ENCODE measurements at regions not wholly inside any gene's neighbourhood (a gene's known extent, or its start where the extent isn't known, plus 50 kb on each side); places are given as distances from the start of the nearest gene placed in this dataset.

DNA sequence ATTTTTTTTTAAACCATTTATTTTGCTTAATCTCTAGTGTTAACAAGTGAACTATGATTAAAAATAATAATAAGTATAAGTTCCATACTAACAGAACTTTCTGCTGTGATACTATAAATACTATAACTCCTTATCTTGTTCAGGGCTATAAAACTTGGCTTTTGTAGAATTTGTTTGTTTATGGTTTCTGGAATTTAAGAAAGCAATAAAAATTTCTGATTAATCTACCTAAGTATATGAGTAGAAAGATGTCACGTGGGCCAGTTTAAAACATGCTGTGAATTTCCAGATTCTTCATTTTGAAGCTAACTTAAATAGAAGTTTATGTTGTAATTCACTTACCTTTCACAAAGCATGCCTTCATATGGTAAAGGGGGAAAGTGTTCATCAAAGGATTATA, 1236.3 kb upstream of the ACVR2A start:
- Histone ChIP-seq H3K27me3 (no peaks in the 10 kb centered on the region), H3K27ac (no peak overlapping the region), H3K36me3 (no peaks in the 10 kb centered on the region), H3K4me1 (no peaks in the 10 kb centered on the region), H3K9me3 (no peaks in the 10 kb centered on the region), H3K4me3 (no peak overlapping the region)
- DNase-seq = no peak
- no peak for TF ChIP-seq POLR2A (IDR thresholded peaks at IDR 0.05)
- TF ChIP-seq, protein P1, sequence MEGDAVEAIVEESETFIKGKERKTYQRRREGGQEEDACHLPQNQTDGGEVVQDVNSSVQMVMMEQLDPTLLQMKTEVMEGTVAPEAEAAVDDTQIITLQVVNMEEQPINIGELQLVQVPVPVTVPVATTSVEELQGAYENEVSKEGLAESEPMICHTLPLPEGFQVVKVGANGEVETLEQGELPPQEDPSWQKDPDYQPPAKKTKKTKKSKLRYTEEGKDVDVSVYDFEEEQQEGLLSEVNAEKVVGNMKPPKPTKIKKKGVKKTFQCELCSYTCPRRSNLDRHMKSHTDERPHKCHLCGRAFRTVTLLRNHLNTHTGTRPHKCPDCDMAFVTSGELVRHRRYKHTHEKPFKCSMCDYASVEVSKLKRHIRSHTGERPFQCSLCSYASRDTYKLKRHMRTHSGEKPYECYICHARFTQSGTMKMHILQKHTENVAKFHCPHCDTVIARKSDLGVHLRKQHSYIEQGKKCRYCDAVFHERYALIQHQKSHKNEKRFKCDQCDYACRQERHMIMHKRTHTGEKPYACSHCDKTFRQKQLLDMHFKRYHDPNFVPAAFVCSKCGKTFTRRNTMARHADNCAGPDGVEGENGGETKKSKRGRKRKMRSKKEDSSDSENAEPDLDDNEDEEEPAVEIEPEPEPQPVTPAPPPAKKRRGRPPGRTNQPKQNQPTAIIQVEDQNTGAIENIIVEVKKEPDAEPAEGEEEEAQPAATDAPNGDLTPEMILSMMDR (IDR thresholded peaks at IDR 0.05) = no peak

DNA sequence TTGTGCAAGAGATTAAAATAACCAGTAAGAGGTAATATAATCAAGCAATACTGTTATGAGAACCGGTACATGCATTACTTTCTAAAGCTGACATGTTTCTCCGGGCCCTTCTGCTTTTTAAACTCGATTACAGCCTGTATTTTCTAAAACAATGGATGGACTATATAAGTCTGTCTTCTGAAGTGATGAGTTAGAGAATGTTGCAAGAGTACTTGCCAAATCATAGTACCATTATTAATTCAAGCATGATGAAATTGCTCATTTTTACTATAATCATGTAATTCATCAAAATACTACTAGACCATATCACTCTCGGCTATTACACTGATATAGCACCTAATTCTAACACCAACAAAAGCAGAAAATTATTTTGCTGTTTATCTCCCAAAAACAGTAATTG, 1240.3 kb upstream of the ACVR2A start:
- TF ChIP-seq, protein P1 (IDR thresholded peaks at IDR 0.05) = no peak
- no peak for TF ChIP-seq POLR2A (IDR thresholded peaks at IDR 0.05)
- Histone ChIP-seq H3K27ac (no peak overlapping the region), H3K4me3 (no peak overlapping the region), H3K4me1 (no peaks in the 10 kb centered on the region), H3K27me3 (no peaks in the 10 kb centered on the region), H3K9me3 (no peaks in the 10 kb centered on the region), H3K36me3 (no peaks in the 10 kb centered on the region)
- no peak for DNase-seq

DNA sequence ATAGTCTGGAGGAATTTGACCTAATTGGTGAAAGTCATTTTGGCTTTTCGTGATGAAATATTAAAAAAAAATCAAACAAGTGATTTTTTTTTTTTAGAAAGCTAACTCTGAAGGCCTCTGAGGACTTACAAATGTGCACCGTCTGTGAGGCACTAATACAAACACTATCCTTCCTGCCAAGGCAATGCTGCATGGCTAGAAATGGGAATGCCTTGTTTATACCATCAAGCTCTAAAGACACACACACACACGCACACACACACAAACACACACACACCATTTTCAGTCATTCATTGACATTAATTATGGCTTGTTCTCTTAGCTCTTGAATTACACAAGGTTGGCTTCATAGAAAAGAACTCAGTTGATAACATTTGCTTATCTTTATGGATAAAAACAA, 1242.0 kb upstream of the ACVR2A start:
- DNase-seq = no peak
- no peaks in the 10 kb centered on the region for H3K27me3 ChIP-seq
- no peaks in the 10 kb centered on the region for H3K9me3 ChIP-seq
- no peak overlapping the region for H3K27ac ChIP-seq
- H3K36me3 ChIP-seq = no peaks in the 10 kb centered on the region
- H3K4me3 ChIP-seq = no peak overlapping the region
- no peak for TF ChIP-seq POLR2A (IDR thresholded peaks at IDR 0.05)
- TF ChIP-seq, protein P1 (IDR thresholded peaks at IDR 0.05) = no peak
- H3K4me1 ChIP-seq = no peaks in the 10 kb centered on the region

DNA sequence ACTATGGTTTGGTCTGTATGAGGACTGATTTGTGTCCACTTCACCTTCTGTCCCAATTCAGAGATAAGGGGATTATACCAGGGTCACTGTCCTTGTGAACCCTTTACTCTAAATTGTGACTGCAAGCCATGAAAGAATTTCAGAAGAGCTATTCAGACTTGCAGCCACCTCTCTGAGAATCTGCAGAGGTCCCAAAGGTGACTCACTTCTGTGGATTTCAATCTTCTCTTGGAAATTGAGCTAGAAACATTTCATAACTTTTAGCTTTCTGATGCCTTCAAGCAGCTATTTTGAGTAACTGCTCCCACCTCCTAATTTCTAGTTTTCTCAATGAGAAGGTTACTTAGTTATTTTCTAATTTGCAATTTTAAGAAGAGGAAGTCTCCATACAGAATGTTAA, 1242.4 kb upstream of the ACVR2A start:
- Histone ChIP-seq H3K4me3 (no peak overlapping the region), H3K36me3 (no peaks in the 10 kb centered on the region), H3K27ac (no peak overlapping the region), H3K4me1 (no peaks in the 10 kb centered on the region), H3K9me3 (no peaks in the 10 kb centered on the region), H3K27me3 (no peaks in the 10 kb centered on the region)
- no peak for TF ChIP-seq POLR2A (IDR thresholded peaks at IDR 0.05)
- DNase-seq = no peak

DNA sequence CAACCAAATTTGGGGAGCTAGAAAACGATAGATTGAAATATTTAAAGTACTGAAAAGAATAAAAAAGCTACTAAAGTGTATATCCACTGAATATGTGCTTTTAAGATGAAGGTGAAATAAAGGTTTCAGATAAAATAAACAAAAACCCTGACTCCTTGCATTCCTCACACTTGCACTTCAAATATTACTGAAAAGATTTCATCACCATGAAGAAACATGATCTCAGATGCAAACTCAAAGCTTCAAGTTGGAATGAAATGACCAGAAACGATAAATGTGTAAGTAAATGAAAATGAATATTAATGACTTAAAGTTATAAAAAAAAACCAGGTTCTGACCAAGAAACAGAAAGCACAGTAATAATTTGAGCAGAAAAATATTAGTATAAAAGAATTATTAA, 1246.0 kb upstream of the ACVR2A start:
- H3K36me3 ChIP-seq = no peaks in the 10 kb centered on the region
- H3K27ac ChIP-seq = no peak overlapping the region
- no peaks in the 10 kb centered on the region for H3K4me1 ChIP-seq
- no peaks in the 10 kb centered on the region for H3K9me3 ChIP-seq
- H3K4me3 ChIP-seq = no peak overlapping the region
- TF ChIP-seq POLR2A (IDR thresholded peaks at IDR 0.05) = no peak
- TF ChIP-seq, protein P1 (IDR thresholded peaks at IDR 0.05) = no peak
- H3K27me3 ChIP-seq = no peaks in the 10 kb centered on the region
- no peak for DNase-seq

DNA sequence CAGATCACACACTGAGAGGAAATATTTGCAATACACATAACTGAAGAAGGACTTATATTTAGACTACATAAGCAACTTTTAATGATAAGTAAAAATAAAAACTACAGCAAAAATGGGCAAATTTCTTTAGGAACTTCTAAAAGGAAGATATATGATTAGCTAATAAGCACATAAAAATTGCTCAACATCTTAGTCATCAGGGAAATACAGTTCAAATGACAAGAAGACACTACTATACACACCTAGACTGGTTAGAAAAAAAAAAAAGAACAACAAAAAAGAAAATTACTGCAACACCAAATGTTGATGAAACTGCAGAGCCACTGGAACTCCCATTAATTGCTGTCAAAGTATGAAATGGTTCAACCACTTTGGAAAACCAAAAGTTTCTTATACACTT, 1247.5 kb upstream of the ACVR2A start:
- no peaks in the 10 kb centered on the region for H3K9me3 ChIP-seq

More for the DNA sequence above, 1247.5 kb upstream of the ACVR2A start:
- Histone ChIP-seq H3K27ac (no peak overlapping the region), H3K27me3 (no peaks in the 10 kb centered on the region), H3K4me1 (no peaks in the 10 kb centered on the region), H3K36me3 (no peaks in the 10 kb centered on the region), H3K4me3 (no peak overlapping the region)
- no peak for DNase-seq
- TF ChIP-seq, protein P1 (IDR thresholded peaks at IDR 0.05) = no peak
- TF ChIP-seq POLR2A (IDR thresholded peaks at IDR 0.05) = no peak

Measured in Peyer's patch (tissue), 4 donors.